GM19035 (cell line): ENCODE measurements at regions not wholly inside any gene's neighbourhood (a gene's known extent, or its start where the extent isn't known, plus 50 kb on each side); places are given as distances from the start of the nearest gene placed in this dataset.
"Not testable (repeated sequence)": the region's sequence is repeated elsewhere in the genome, so short reads cannot be mapped to it uniquely, and the experiment has no call there.

Source experiments
- ATAC-seq: cut with Tn5 transposase; IDR thresholded peaks from one replicate; pipeline ENCODE4 v1.9.1; 2021; ENCODE audit not compliant: unreplicated experiment

DNA sequence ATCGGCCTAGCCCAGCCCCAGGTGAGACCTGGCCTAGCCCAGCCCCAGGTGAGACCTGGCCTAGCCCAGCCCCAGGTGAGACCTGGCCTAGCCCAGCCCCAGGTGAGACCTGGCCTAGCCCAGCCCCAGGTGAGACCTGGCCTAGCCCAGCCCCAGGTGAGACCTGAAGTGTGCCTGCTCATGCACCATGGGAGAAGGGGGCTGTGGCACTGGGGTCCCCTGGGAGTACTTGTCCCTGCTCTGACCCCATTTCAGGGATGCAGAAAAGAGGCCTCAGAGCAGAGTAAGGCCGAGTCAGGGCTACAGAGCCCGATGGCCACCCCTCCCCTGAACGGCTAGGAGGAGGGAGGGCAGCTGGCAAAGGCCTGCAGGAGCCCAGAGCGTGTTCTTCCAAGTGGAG lies 129.6 kb downstream of the CRYBB2 start:
- not testable (repeated sequence) for ATAC-seq

DNA sequence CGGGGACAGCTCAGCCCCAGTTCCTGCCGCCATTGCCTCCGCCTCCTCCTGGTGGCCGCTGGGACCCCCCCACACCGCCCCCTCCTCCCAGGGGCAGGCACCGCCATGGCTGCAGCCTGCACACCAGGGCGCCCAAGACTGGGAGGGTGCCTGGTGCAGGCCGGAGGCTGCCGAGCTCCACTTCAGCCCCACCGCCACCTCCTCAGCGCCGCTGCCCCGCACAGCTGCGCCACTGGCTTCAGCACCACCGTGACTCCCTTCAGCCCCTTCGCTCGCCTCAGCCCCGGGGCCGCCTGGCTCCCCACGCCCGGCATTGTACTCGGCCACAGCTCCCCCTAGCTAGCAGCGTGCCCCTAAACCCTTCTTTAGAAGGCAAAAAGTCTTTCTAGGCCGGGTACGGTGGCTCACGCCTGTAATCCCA lies 131.1 kb downstream of the CRYBB2 start:
- ATAC-seq: no peak

DNA sequence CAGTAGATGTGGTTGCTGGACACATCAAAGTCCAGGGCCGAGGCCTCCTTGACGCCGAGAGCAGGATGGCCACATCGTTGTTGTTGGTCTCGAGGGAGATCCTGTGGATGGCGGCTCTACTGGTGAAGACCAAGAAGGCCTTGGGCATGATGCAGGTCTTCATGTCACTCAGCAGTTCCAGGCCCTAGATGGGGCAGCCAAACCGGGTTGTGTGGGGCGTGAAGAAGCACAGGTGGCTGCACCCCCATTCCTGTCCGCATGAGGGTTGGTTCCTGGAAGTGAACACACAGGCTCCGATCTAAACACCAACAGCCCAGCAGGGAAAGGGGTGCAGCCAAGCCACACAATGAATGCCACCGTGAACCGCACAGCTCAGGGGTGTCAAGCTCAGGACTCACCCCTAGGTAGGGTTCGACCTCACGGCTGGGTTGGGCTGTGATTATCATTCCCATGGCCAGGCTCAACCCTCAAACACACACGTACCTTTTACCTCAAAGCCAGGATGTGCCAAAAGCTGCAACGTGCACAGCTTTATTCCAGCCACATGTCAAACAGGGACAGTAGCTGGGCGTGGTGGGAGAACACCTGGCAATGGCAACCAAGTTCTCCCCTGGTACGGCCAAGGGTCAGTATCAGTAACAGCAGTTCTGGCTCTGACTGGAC lies 132.3 kb downstream of the CRYBB2 start:
- no peak for ATAC-seq

DNA sequence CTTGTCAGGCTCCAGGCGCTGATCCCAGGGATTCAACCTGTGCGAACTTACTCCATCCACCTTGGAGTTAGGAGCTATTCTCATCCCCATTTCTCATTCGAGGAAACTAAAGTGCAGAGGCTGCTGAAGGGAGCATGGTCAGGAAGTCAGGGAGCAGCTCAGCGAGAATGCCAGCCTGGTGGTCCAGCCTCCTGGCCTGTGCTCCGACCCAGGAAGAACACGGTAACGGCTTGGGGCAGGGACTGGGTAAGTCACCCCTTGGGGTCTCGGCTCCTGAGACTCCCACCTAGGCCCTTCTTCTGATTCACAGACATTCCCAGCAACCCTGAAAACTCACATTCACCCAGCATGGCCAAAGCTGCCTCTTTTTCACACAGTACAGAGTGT lies 132.8 kb downstream of the CRYBB2 start:
- ATAC-seq: no peak

DNA sequence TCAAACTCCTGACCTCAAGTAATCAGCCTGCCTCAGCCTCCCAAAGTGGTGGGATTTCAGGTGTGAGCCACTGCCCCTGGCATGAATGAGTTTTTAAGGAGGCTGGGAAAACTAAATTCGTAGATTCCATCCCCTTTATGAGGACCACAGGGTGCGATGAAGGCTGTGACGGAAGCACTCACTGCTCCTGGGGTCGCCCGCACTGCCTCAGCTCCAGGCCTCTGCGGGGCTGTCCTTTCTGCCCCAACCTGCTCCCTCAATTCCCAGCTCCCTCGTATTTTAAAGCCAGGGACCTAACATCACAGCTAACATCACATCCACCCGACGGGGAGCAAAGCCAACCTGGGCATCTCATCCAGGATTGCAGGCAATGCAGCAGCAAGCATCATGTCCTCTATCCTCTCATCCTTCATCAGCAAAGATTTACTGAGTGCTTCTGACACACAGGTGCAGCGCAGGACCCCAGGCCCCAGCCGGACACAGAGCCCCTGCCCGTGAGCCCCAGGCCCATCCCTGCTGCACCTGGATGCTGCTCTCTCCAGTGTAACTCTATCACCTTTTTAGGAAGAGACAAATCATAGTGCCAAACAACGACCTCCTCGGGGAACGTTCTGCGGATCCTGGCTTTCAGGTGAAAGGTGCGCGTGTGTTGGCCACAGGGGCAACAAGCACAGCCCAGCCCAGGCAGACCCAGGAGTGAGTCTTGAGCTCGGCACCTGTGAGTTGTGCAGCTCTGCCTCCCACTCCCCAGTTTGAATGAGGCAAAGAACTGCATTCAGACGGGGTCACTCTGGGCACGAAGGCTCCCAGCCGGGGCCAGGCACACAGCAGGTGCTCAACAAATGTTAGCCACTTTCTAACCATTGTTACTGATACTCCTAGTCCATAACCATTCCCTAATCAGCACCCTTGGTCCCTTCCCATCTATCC lies 134.3 kb downstream of the CRYBB2 start:
- ATAC-seq: no peak

DNA sequence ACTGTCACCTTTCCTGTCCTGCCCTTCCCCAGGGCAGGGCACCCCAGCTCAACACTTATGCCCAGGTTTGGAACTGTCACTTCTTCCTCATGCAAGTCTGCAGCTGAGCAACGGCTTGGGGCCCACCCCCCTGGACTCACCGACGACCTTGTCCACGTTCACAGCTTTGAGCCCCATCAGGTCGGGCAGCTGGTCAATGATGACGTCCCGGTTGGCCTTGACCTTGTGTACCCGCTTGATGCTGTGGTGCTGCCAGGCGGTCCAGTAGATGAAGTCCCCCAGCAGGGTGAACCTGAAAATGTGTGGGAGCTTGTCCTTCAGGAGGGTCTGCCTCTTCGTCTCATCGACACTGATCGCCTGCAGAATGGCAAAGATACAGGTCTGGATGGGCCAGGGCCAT lies 135.0 kb downstream of the CRYBB2 start:
- no peak for ATAC-seq

DNA sequence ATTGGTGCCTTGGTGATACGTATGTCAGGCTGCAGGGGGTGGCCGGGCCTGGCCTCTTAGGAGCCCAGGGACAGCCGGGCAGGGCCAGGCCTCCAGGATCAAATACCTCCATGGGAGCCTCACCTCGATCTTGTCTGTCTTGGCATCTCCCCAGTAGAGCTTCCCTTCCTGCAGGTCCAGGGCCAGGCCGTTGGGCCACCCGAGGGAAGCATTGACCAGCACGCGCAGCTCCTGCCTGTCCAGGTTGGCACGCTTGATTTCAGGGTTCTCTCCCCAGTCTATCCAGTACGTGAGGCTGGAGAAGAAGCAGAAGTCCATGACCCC lies 137.7 kb downstream of the CRYBB2 start:
- no peak for ATAC-seq

DNA sequence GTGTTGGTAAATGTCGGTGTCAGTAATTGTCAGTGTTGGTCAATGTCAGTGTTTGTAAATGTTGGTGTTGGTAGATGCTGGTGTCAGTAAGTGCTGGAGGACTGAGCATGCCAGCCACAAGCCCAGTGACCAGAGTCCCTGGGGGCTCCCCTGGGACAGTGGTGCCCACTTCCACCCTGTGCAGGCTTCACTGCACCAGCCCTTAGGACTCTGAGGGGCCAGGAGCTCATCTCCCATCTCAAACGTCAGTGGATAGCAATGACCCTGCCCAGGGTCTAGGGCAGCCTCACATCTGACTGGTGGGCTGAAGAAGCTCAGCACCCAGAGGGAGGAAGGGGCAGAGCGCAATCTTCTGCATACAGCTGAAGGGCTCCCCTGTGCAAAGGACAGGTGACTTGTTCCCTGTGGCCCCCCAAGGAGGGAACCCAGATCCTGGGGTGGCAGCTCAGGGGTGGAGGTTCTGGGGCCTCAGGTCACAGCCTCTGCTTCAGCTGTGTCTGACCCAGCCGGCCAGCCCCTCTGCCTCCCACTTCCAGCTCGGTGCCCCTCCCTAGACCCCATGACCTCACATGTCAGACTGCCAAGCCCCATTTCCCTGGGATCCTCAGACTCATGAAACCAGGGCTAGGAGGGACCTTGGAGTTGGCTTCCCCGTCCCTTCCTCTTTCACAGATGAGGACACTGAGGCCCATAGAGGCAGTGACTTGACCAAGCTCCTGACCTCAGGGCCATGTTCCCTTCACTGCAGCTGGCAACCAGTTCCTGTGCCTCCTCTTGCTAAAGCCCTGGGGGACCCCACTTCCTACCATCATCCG lies 138.4 kb downstream of the CRYBB2 start:
- ATAC-seq: no peak

DNA sequence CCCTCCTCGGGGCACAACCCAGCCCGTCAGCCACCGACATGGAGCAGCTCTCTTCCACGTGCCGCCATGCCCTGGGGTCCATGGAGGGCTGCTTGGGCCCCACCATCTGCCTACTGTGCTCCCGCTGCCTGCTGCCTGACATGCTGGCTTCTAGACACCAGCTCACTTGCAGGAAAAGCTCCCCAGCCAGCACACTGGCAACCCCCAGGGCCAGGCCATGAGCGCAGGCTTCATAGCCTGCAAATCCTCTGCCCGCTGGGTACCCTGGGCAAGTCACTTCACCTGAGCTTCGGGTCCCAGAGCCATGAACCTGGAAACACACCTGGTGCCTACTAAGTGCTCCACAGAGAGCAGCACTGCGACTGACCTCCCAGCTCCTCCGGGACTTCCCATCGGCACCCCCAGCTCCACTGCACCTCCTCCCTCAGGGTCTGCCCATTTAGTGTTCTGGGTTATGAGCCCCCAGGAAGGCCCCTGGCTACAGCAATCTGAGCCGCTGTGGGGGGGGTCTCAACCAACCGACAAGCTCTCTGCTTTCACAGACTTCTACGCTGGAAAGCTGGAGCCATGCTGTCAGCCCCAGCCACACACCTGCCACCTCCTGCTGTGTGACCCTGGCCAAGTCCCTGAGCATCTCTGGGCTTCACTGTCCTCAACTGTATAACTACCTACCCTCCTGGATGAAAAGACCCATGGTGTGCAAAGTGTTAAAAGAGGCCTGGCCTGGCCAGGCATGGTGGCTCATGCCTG lies 139.2 kb downstream of the CRYBB2 start:
- ATAC-seq: no peak

DNA sequence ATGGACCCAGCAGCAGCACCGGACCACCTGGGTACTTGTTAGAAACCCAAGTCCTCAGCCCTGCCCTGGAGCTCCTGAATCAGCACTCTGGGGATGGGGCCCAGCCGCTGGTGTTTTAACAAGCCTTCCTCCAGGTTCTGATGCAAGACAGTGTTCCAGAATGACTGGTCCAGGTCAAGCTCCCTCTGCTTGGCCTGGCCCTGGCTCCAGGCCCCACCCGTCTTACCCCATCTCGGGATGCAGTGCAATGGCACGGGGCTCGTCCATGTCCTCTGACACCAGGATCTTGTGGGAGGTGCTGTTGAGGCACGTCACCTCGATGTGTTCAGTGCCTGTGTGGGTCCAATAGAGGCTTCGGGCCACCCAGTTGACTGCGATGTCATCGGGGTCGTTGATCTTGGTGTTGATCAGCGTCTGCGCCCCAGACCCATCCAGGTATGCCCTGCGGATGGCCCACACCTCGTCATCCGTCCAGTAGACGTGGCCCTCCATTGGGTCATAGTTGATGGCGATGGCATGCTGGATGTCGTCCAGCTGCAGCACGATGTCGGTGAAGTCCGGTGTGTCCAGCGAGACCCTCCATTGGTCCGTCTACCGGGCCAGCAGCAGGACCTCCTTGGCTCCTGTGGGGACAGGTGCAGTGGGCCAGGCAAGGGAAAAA lies 140.3 kb downstream of the CRYBB2 start:
- no peak for ATAC-seq

DNA sequence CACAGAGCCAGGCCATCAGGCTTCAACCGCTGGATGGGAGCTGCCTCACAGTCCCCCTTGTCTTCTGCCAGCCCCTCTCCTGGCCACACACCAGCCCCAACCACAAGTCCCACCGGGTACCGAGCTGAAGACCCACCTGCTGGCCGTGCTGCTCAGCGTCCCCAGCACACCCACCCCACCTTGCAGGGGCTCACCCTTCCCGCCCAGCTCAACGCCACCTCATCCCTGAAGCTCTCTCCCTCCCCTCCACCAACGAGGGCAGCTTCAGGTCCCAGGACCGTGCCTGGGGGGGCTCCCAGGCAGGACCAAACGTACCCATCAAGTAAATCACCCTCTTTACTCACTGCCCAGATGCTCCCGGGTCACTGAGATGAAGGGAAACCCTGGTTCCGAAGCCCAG lies 141.0 kb downstream of the CRYBB2 start:
- ATAC-seq: no peak

DNA sequence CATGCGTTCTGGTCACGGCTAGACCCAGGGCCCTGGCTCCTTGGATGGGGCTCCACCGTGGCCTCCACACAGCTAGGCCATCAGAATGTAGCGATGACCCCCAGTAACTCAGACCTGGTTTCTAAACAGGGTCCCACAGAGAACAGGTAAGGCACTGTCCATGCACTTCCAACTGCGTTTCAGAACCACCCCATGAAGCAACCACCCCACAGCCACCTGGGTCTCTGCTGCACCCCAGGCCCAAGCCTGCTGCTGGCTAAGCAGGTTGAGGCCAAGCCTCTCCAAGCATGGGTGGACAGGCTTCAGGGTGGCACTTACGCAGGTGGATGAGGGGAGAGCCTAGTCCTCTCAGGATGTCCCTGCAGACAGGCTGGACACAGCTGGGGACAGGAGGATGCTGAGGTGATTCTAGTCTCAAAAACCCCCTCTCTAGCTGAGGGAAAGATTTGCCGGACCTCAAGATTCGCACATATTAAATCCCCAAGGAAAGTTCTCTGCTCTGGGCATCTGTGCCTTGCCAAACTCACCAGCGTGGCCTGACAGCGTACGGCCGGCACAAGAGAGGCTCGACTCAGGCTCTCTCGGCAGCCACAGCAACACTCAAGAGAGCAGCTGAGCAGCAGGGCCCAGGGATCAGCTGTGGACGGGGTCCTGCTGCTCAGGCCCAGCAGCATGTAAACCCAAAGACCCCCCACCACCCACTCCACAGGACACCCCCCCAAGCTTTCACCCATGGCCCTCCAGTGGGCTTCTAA lies 141.6 kb downstream of the CRYBB2 start:
- no peak for ATAC-seq

DNA sequence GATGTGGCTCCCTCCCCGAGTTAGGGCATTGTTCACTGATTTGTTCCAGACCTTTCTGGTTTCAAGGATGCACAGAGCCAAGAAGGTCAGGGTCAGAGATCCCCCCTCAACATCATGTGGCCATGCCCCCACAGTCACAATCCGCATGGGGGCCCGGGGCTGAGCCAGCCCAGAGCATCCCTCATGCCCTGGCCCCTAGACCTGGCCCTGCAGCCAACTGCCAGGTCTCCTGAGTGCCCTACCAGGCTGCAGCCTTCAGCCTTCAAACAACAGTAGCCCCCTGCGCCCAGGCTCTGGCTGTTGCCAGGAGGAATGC lies 142.4 kb downstream of the CRYBB2 start:
- ATAC-seq: no peak

DNA sequence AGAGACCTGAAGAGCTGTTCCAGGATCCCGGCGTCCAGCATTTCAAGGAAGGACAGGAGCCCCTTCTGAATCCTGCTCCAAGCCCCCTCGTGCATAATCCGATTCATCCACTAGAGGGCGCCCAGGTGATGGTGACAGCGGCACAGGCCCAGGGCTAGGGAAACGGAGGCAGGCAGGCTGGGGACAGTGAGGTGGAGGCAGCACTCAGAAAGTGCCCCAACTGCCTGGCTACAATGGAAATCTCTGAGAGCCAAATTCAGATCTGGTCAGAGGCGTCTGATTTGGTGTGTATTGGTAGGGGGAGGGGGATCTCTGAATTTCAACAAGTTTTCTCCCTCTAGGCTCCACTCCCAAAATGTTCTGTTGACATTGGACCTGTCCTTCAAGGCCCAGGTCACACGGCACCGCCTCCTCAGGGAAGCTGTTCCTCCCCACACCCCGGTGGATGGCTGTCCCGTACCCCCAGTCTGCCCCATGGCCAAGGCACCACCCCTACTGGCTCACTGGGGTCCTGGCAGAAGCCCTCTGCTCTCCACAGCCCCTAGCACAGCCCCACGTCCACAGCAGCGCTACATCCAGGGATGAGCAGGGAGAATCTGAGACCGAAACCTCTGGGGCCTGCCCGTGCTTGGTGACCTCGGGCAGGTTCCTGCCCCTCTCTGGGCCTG lies 142.9 kb downstream of the CRYBB2 start:
- ATAC-seq: no peak

DNA sequence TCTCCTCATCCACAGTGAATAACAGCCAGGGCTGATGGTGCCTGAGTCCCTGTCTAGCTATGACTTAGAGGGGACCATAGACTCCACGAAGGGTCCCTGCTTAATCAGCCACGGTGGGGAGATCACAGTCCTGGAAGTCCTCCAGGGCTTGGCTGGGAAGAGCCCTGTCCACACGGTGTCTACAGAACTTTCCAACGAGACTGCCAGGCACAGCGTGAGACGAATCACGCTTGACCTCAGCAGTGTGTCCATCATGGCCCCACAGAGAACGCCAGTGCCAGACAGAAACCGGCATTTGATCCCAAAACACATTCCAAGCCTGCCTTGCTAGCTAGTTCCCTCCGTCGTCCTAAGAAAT lies 143.4 kb downstream of the CRYBB2 start:
- ATAC-seq: no peak

DNA sequence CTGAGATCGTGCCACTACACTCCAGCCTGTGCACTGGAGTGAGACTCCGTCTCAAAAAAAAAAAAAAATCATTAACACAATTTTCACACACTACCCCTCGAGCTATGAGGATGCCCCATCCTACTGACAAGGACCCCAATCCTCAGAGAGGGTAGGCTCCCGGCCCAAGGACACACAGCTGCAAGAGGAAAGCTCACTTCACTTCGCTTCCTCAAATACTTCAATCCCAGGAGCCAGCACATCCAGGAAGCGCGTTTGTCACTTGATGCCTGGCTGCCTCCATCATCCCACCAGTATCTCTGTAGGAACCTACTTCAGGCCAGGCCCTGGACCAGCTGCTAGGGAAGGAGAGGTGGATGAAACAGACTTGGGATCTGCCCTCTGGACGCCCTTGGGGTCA lies 144.0 kb downstream of the CRYBB2 start:
- ATAC-seq: no peak

DNA sequence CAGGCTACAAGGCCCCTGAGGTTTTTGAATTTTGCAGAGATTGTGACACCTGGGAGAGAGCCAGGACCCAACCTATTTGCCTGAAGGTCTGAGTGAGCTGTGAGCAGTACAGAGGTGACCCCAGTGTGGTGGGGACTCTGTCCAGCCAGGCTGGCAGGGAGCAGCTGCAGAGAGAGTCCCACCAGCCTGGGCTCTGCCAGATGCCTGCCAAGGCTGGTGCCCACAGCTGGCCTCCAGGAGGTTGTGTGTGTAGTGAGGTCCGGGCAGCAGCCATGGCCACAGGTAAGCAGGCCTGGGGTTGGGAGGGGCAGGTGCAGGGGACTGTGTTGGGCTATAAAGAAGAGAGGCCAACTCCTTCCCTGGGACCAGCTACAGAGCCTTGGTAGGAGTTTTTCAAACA lies 144.8 kb downstream of the CRYBB2 start:
- ATAC-seq: no peak

DNA sequence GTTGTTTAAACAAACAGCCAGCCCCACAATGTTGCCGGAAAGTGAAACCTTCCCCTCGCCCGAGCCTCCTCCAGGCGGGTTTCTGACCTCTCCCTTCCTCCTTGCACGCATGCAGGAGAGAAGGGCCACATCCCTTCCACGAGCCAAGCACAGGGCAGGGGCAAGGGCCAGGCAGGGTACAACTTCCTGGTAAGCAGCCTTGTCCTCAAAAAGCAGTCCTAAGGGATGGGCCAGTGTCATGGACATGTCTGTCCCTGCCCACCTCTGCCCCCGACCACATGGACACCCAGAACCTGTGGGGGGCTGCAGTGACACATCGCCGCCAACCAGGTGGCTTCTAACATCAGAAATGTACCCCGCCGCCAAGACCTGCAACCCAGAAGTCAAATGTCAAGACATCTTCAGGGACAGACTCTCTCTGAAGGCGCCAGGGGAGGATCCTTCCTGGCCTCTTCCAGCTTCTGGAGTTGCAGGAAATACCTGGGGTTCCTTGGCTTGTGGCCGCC lies 145.3 kb downstream of the CRYBB2 start:
- no peak for ATAC-seq

DNA sequence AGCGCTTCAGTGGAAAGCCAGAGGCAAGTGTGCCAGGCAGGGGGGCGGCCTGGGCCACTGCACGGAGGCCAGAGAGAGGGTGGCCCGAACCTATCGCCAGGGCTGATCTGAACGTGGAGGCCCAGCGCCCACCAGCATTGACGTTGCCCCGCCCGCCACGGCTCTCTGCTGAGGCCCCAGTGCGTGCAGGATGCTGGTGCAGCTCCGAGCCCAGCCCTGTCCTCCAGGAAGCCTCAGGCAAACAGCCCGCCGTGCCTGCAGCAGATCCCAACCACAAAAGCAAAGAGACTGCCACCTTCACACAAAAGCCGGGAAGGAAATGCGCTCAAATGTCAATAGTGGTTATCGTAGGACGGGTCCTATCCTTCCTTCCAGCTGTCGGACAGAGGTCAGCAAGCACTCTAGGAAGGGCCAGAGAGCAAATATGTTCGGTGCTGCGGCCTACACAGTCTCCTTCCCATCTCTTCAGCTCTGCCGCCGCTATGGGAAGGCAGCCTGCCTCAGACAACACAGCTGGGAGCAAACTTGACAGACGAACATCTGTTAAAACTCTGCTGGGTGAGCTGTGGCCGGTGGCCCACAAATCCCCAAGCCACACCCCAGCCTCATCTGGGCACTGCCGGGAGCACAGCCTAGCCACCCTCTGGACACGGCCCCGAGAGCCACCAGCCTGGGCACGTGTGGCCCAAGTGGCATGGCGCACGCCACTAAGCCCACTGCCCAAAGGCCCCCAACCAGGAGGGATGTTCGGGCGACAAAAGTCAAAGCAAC lies 146.2 kb downstream of the CRYBB2 start:
- no peak for ATAC-seq
